ENCODE measurements at regions not wholly inside any gene's neighbourhood (a gene's known extent, or its start where the extent isn't known, plus 50 kb on each side); places are given as distances from the start of the nearest gene placed in this dataset.
A peak's percentile ranks its signal among the peaks of the same experiment; 100 is the strongest.
"Not testable (repeated sequence)": the region's sequence is repeated elsewhere in the genome, so short reads cannot be mapped to it uniquely, and the experiment has no call there.

GRCh38 chr14:106010783-106011182, 484.4 kb downstream of the TMEM121 start:
- Histone ChIP-seq H3K27ac (ENCODE audit: low read depth in 1 of 2, low read length in 2 of 2) (no peak overlapping the region), H3K4me1 (ENCODE audit: insufficient read depth, low read length) (peaks cover 31% of the 10 kb centered on the region), H3K4me3 (ENCODE audit: low read length) (no peak overlapping the region), H3K36me3 (ENCODE audit: insufficient read depth, low read length) (no peaks in the 10 kb centered on the region), H3K27me3 (ENCODE audit: control insufficient read depth in 1 of 2, insufficient read depth in 2 of 2, low read length in 2 of 2) (no peaks in the 10 kb centered on the region), H3K9me3 (ENCODE audit: control insufficient read depth in 1 of 2, insufficient read depth in 1 of 2, low read length in 2 of 2) (no peaks in the 10 kb centered on the region)
- ChIA-PET CTCF (no interaction called here), POLR2A (no interaction called here)
- no peak for DNase-seq
- H3K27me3 Mint-ChIP-seq = no peaks in the 10 kb centered on the region
- TF ChIP-seq CTCF (IDR thresholded peaks at IDR 0.05) = no peak
- H3K4me1 Mint-ChIP-seq (ENCODE audit: low read depth) = peaks cover 44% of the 10 kb centered on the region
- no peaks in the 10 kb centered on the region for H3K36me3 Mint-ChIP-seq (ENCODE audit: low read depth)
- intact Hi-C loops (cut with DNase I, micrococcal nuclease) = loop anchor here in 1 of 2 experiments (2.0 kb wide), 1 partner anchor 36 kb away; no protein-coding TSS in a partner anchor
- H3K4me3 Mint-ChIP-seq = no peak overlapping the region
- no peaks in the 10 kb centered on the region for H3K9me3 Mint-ChIP-seq
- no peak overlapping the region for H3K27ac Mint-ChIP-seq
- no peak for ATAC-seq (ENCODE audit: poor library complexity)

- Mint-ChIP-seq H3K4me1 (ENCODE audit: low read depth) (peaks cover 47% of the 10 kb centered on the region), H3K27ac (peak overlapping the region; percentile 12)
- H3K4me3 Mint-ChIP-seq; H3K36me3 Mint-ChIP-seq (ENCODE audit: low read depth); H3K27ac ChIP-seq (ENCODE audit: low read depth in 1 of 2, low read length in 2 of 2); H3K27me3 Mint-ChIP-seq; POLR2A ChIA-PET; H3K27me3 ChIP-seq (ENCODE audit: control insufficient read depth in 1 of 2, insufficient read depth in 2 of 2, low read length in 2 of 2); H3K9me3 ChIP-seq (ENCODE audit: control insufficient read depth in 1 of 2, insufficient read depth in 1 of 2, low read length in 2 of 2); H3K9me3 Mint-ChIP-seq; H3K4me3 ChIP-seq (ENCODE audit: low read length); H3K36me3 ChIP-seq (ENCODE audit: insufficient read depth, low read length): not testable (repeated sequence)
- peaks cover 22% of the 10 kb centered on the region for H3K4me1 ChIP-seq (ENCODE audit: insufficient read depth, low read length)
- intact Hi-C loops (cut with DNase I, micrococcal nuclease) = loop anchor here in 1 of 2 experiments (2.0 kb wide), 1 partner anchor 37 kb away; no protein-coding TSS in a partner anchor
- peak; percentile 73 to 91 (median 82) for DNase-seq
- peak; percentile 45 for ATAC-seq (ENCODE audit: poor library complexity)
- peak; percentile 74 for TF ChIP-seq CTCF (IDR thresholded peaks at IDR 0.05)
- CTCF ChIA-PET = interaction anchor here (0.7 to 1.2 kb wide), 3 partner anchors 10 to 406 kb away, joined by 3 to 4 read pairs (median 3); no protein-coding TSS in a partner anchor
Measured at GRCh38 chr14:106011631-106012360, 485.4 kb downstream of the TMEM121 start.

DNA sequence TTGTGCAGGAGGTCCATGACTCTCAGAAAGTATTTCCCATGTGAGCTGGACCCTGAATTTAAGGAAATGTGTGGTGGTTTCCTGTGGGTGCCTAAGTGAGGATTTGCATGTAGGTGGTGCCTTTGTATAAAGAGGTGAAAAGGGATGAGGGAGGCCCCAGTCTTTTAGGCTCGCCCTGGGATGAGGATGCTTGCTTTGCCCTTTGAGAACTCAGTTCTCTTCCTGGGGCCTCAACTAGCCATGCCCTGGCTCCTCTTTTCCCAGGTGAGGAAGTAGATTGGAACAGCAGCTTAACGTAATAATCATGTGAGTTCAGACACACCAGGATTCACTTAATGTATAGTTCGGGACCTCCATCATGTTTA, 486.0 kb downstream of the TMEM121 start:
- POLR2A ChIA-PET = not testable (repeated sequence)

More for the DNA sequence above, 486.0 kb downstream of the TMEM121 start:
- H3K27ac Mint-ChIP-seq; H3K9me3 ChIP-seq (ENCODE audit: control insufficient read depth in 1 of 2, insufficient read depth in 1 of 2, low read length in 2 of 2); DNase-seq; H3K27me3 Mint-ChIP-seq; H3K4me3 ChIP-seq (ENCODE audit: low read length); H3K4me3 Mint-ChIP-seq; ATAC-seq (ENCODE audit: poor library complexity); H3K36me3 Mint-ChIP-seq (ENCODE audit: low read depth); H3K27ac ChIP-seq (ENCODE audit: low read depth in 1 of 2, low read length in 2 of 2); H3K9me3 Mint-ChIP-seq; H3K27me3 ChIP-seq (ENCODE audit: control insufficient read depth in 1 of 2, insufficient read depth in 2 of 2, low read length in 2 of 2); H3K36me3 ChIP-seq (ENCODE audit: insufficient read depth, low read length); intact Hi-C loops (cut with DNase I, micrococcal nuclease): not testable (repeated sequence)
- peaks cover 19% of the 10 kb centered on the region for H3K4me1 ChIP-seq (ENCODE audit: insufficient read depth, low read length)
- H3K4me1 Mint-ChIP-seq (ENCODE audit: low read depth) = peaks cover 45% of the 10 kb centered on the region
- CTCF ChIA-PET = interaction anchor here (1.1 to 1.2 kb wide), 2 partner anchors 11 to 405 kb away, joined by 3 read pairs; no protein-coding TSS in a partner anchor

Measured in CD4-positive, alpha-beta T cell (primary cell).